Keratinocyte (primary cell): ENCODE measurements at regions not wholly inside any gene's neighbourhood (a gene's known extent, or its start where the extent isn't known, plus 50 kb on each side); places are given as distances from the start of the nearest gene placed in this dataset.

Source experiments
- CTCF ChIP-seq, 3 experiments: IDR thresholded peaks in 1 of 3; conservative IDR thresholded peaks in 1 of 3; optimal IDR thresholded peaks in 1 of 3; 2 replicates in 2 of 3; 3 replicates in 1 of 3; pipeline versions ENCODE3 to v1.5.1; 2011; ENCODE audit warnings: low read length in 3 of 3, mild to moderate bottlenecking in 3 of 3, moderate library complexity in 2 of 3, control low read depth in 1 of 3, inconsistent platforms in 1 of 3; ENCODE audit not compliant: insufficient read depth in 2 of 3; ENCODE audit errors: extremely low read depth in 1 of 3
- EZH2 ChIP-seq: IDR thresholded peaks from one replicate; pipeline ENCODE4 v1.6.1; 2012; ENCODE audit warnings: inconsistent platforms, mild to moderate bottlenecking, low read length, moderate library complexity

GRCh38 chr20:48478370-48478769 is 349.4 kb downstream of the PREX1 start:
- TF ChIP-seq EZH2 (no peak), CTCF (optimal IDR thresholded peaks at IDR 0.05 in 1 of 3, IDR thresholded peaks at IDR 0.05 in 1 of 3, conservative IDR thresholded peaks at IDR 0.05 in 1 of 3; ENCODE audit: extremely low read depth in 1 of 3, insufficient read depth in 2 of 3, low read length in 3 of 3) (no peak)
